Naive thymus-derived CD4-positive, alpha-beta T cell (primary cell): ENCODE measurements at regions not wholly inside any gene's neighbourhood (a gene's known extent, or its start where the extent isn't known, plus 50 kb on each side); places are given as distances from the start of the nearest gene placed in this dataset.

Experiments used
- ATAC-seq: fragments of 150-1000 bp; cut with Tn5 transposase; 2 replicates; pipeline ENCODE4 v1.10.0; 2021; ENCODE audit warnings: mild to moderate bottlenecking, moderate library complexity
- CTCF ChIA-PET: fragments of 350-600 bp; sonication (Branson Sonifier 250); formaldehyde crosslinking; loops from one replicate; lab custom pipeline; 2021; ENCODE audit warnings: antibody characterized with exemption; lab: Charles Lee
- POLR2A ChIA-PET: fragments of 350-600 bp; sonication (Branson Sonifier 250); formaldehyde crosslinking; loops from one replicate; lab custom pipeline; 2021; ENCODE audit warnings: antibody characterized with exemption, inconsistent platforms; lab: Charles Lee
- DNase-seq, 9 donors: peaks; one replicate each; pipeline versions ENCODE4 v3.0.0 to v3.0.0-alpha.2; 2020 to 2022; ENCODE audit warnings: mixed read lengths in 1 of 9
- H3K27ac ChIP-seq: one replicate; pipeline ENCODE4 v1.7.0; 2013; ENCODE audit warnings: mild to moderate bottlenecking, low read depth, low read length, moderate library complexity
- H3K27me3 ChIP-seq, 2 donors: one replicate each; pipeline ENCODE4 v1.7.0; 2013; ENCODE audit warnings: low read length in 2 of 2, mild to moderate bottlenecking in 2 of 2, moderate library complexity in 2 of 2; ENCODE audit not compliant: control insufficient read depth in 2 of 2, insufficient read depth in 2 of 2
- H3K36me3 ChIP-seq, 3 experiments: 1 replicate in 2 of 3; 2 replicates in 1 of 3; pipeline ENCODE4 v1.7.0; 2013; ENCODE audit warnings: low read length in 3 of 3, mild to moderate bottlenecking in 3 of 3, moderate library complexity in 1 of 3; ENCODE audit not compliant: insufficient read depth in 3 of 3, control insufficient read depth in 2 of 3
- H3K4me1 ChIP-seq, 2 donors: one replicate each; pipeline ENCODE4 v1.7.0; 2013; ENCODE audit warnings: low read length in 2 of 2, mild to moderate bottlenecking in 2 of 2, moderate library complexity in 1 of 2; ENCODE audit not compliant: control insufficient read depth in 2 of 2, insufficient read depth in 2 of 2
- H3K4me3 ChIP-seq: 2 replicates; pipeline ENCODE4 v1.7.0; 2013; ENCODE audit warnings: mild to moderate bottlenecking, low read length
- H3K9me3 ChIP-seq, 3 experiments: 1 replicate in 2 of 3; 2 replicates in 1 of 3; pipeline ENCODE4 v1.7.0; 2013; ENCODE audit warnings: low read length in 3 of 3; ENCODE audit not compliant: control insufficient read depth in 2 of 3
- H3K27ac Mint-ChIP-seq, 9 donors: one replicate each; pipeline ENCODE4 v1.8.0; 2020 to 2022; ENCODE audit warnings: mixed read lengths in 9 of 9, mild to moderate bottlenecking in 8 of 9, moderate library complexity in 5 of 9, inconsistent platforms in 2 of 9
- H3K27me3 Mint-ChIP-seq, 5 donors: one replicate each; pipeline ENCODE4 v1.8.0; 2021 to 2022; ENCODE audit warnings: mixed read lengths in 5 of 5, mild to moderate bottlenecking in 1 of 5
- H3K36me3 Mint-ChIP-seq, 5 donors: one replicate each; pipeline ENCODE4 v1.8.0; 2020 to 2022; ENCODE audit warnings: mixed read lengths in 5 of 5, mild to moderate bottlenecking in 3 of 5, inconsistent platforms in 1 of 5
- H3K4me1 Mint-ChIP-seq, 7 donors: one replicate each; pipeline ENCODE4 v1.8.0; 2020 to 2022; ENCODE audit warnings: mixed read lengths in 7 of 7, mild to moderate bottlenecking in 3 of 7, inconsistent platforms in 1 of 7
- H3K4me3 Mint-ChIP-seq, 10 donors: one replicate each; pipeline ENCODE4 v1.8.0; 2020 to 2022; ENCODE audit warnings: mild to moderate bottlenecking in 10 of 10, mixed read lengths in 10 of 10, moderate library complexity in 6 of 10, inconsistent platforms in 2 of 10
- H3K9me3 Mint-ChIP-seq, 11 donors: one replicate each; pipeline ENCODE4 v1.8.0; 2020 to 2022; ENCODE audit warnings: mixed read lengths in 11 of 11, mild to moderate bottlenecking in 4 of 11, inconsistent platforms in 1 of 11, moderate library complexity in 1 of 11
- intact Hi-C, 2 donors: fragments of 100-400 bp; cut with micrococcal nuclease; formaldehyde crosslinking; loops; one replicate each; pipeline ENCODE4 v1.15.1; 2023

- ChIA-PET CTCF (no interaction called here), POLR2A (interaction anchor here (0.6 kb wide), 1 partner anchor 1458 kb away, joined by 3 read pairs; no protein-coding TSS in a partner anchor)
- Mint-ChIP-seq H3K27me3 (no peaks in the 10 kb centered on the region), H3K4me3 (no peak overlapping the region), H3K4me1 (no peaks in the 10 kb centered on the region), H3K36me3 (no peaks in the 10 kb centered on the region), H3K27ac (no peak overlapping the region), H3K9me3 (peaks cover 0 to 27% (median 2%) of the 10 kb centered on the region in 11 donors)
- ATAC-seq (no peak), DNase-seq (no peak)
- H3K36me3 ChIP-seq = no peaks in the 10 kb centered on the region
- intact Hi-C loops = no loop called here
- H3K27me3 ChIP-seq = no peaks in the 10 kb centered on the region
- no peaks in the 10 kb centered on the region for H3K9me3 ChIP-seq
- H3K27ac ChIP-seq = no peak overlapping the region
- H3K4me1 ChIP-seq = no peaks in the 10 kb centered on the region
- H3K4me3 ChIP-seq = no peak overlapping the region
Measured at GRCh38 chr4:45316257-45316656, 589.9 kb upstream of the GNPDA2 start.

GRCh38 chr4:45302828-45303227 is 576.5 kb upstream of the GNPDA2 start:
- no peak overlapping the region for H3K27ac Mint-ChIP-seq
- H3K9me3 ChIP-seq = peaks cover 0 to 3% (median 0%) of the 10 kb centered on the region in 3 experiments
- ATAC-seq = no peak
- no peaks in the 10 kb centered on the region for H3K4me1 ChIP-seq
- H3K36me3 Mint-ChIP-seq = no peaks in the 10 kb centered on the region
- intact Hi-C loops = no loop called here
- ChIA-PET POLR2A (no interaction called here), CTCF (no interaction called here)
- H3K36me3 ChIP-seq = no peaks in the 10 kb centered on the region
- no peaks in the 10 kb centered on the region for H3K4me1 Mint-ChIP-seq
- H3K27ac ChIP-seq = no peak overlapping the region
- no peak overlapping the region for H3K4me3 ChIP-seq
- no peak overlapping the region for H3K4me3 Mint-ChIP-seq
- no peak for DNase-seq
- H3K27me3 Mint-ChIP-seq = no peaks in the 10 kb centered on the region
- H3K27me3 ChIP-seq = no peaks in the 10 kb centered on the region
- H3K9me3 Mint-ChIP-seq = peaks cover 0 to 27% (median 2%) of the 10 kb centered on the region in 11 donors

GRCh38 chr4:45294464-45294863 is 568.1 kb upstream of the GNPDA2 start:
- intact Hi-C loops = no loop called here

GRCh38 chr4:45293335-45293734 is 567.0 kb upstream of the GNPDA2 start:
- H3K9me3 Mint-ChIP-seq = peaks cover 3 to 23% (median 11%) of the 10 kb centered on the region in 11 donors
- H3K9me3 ChIP-seq = peaks cover 0 to 8% (median 0%) of the 10 kb centered on the region in 3 experiments
- intact Hi-C loops = no loop called here
- H3K36me3 Mint-ChIP-seq = peaks cover 0 to 3% (median 0%) of the 10 kb centered on the region in 5 donors
- H3K4me3 ChIP-seq = no peak overlapping the region
- ATAC-seq (no peak), DNase-seq (no peak)
- no peaks in the 10 kb centered on the region for H3K36me3 ChIP-seq
- H3K4me1 Mint-ChIP-seq = no peaks in the 10 kb centered on the region
- no peak overlapping the region for H3K27ac ChIP-seq
- H3K27me3 ChIP-seq = no peaks in the 10 kb centered on the region
- ChIA-PET POLR2A (no interaction called here), CTCF (no interaction called here)
- no peak overlapping the region for H3K4me3 Mint-ChIP-seq
- H3K27me3 Mint-ChIP-seq = no peaks in the 10 kb centered on the region
- H3K4me1 ChIP-seq = no peaks in the 10 kb centered on the region
- no peak overlapping the region for H3K27ac Mint-ChIP-seq

More at GRCh38 chr4:45294464-45294863, 568.1 kb upstream of the GNPDA2 start:
- ATAC-seq (no peak), DNase-seq (no peak)
- Mint-ChIP-seq H3K4me1 (no peaks in the 10 kb centered on the region), H3K9me3 (peaks cover 3 to 29% (median 11%) of the 10 kb centered on the region in 11 donors), H3K36me3 (peaks cover 0 to 3% (median 0%) of the 10 kb centered on the region in 5 donors), H3K4me3 (no peak overlapping the region), H3K27ac (no peak overlapping the region), H3K27me3 (no peaks in the 10 kb centered on the region)
- no peaks in the 10 kb centered on the region for H3K27me3 ChIP-seq
- CTCF ChIA-PET = no interaction called here
- peaks cover 0 to 8% (median 0%) of the 10 kb centered on the region in 3 experiments for H3K9me3 ChIP-seq
- H3K27ac ChIP-seq = no peak overlapping the region
- no peak overlapping the region for H3K4me3 ChIP-seq
- no peaks in the 10 kb centered on the region for H3K36me3 ChIP-seq
- H3K4me1 ChIP-seq = no peaks in the 10 kb centered on the region
- POLR2A ChIA-PET = no interaction called here

GRCh38 chr4:45292844-45293243 is 566.5 kb upstream of the GNPDA2 start:
- H3K4me3 Mint-ChIP-seq = no peak overlapping the region
- POLR2A ChIA-PET = no interaction called here
- H3K4me3 ChIP-seq = no peak overlapping the region
- no peak for DNase-seq
- H3K27ac Mint-ChIP-seq = no peak overlapping the region
- peaks cover 0 to 8% (median 0%) of the 10 kb centered on the region in 3 experiments for H3K9me3 ChIP-seq
- H3K27me3 Mint-ChIP-seq = no peaks in the 10 kb centered on the region
- peaks cover 0 to 3% (median 0%) of the 10 kb centered on the region in 5 donors for H3K36me3 Mint-ChIP-seq
- no peak overlapping the region for H3K27ac ChIP-seq
- CTCF ChIA-PET = no interaction called here
- no peaks in the 10 kb centered on the region for H3K4me1 ChIP-seq
- no peaks in the 10 kb centered on the region for H3K36me3 ChIP-seq
- no peaks in the 10 kb centered on the region for H3K27me3 ChIP-seq
- ATAC-seq = no peak
- peaks cover 3 to 20% (median 11%) of the 10 kb centered on the region in 11 donors for H3K9me3 Mint-ChIP-seq
- intact Hi-C loops = no loop called here
- H3K4me1 Mint-ChIP-seq = no peaks in the 10 kb centered on the region

- Histone ChIP-seq H3K9me3 (peaks cover 0 to 4% (median 0%) of the 10 kb centered on the region in 3 experiments), H3K4me3 (no peak overlapping the region), H3K27me3 (no peaks in the 10 kb centered on the region), H3K27ac (no peak overlapping the region), H3K36me3 (no peaks in the 10 kb centered on the region), H3K4me1 (no peaks in the 10 kb centered on the region)
- Mint-ChIP-seq H3K27ac (no peak overlapping the region), H3K4me3 (no peak overlapping the region), H3K27me3 (no peaks in the 10 kb centered on the region), H3K9me3 (peaks cover 0 to 17% (median 4%) of the 10 kb centered on the region in 11 donors), H3K36me3 (no peaks in the 10 kb centered on the region), H3K4me1 (no peaks in the 10 kb centered on the region)
- CTCF ChIA-PET = interaction anchor here (0.6 kb wide), 1 partner anchor 1691 kb away, joined by 3 read pairs; no protein-coding TSS in a partner anchor
- POLR2A ChIA-PET = no interaction called here
- ATAC-seq = no peak
- DNase-seq = no peak
- intact Hi-C loops = no loop called here
Measured at GRCh38 chr4:45284400-45285085, 558.2 kb upstream of the GNPDA2 start.

- Mint-ChIP-seq H3K4me1 (no peaks in the 10 kb centered on the region), H3K36me3 (no peaks in the 10 kb centered on the region), H3K27me3 (no peaks in the 10 kb centered on the region), H3K9me3 (peaks cover 0 to 17% (median 4%) of the 10 kb centered on the region in 11 donors), H3K4me3 (no peak overlapping the region), H3K27ac (no peak overlapping the region)
- ChIA-PET CTCF (no interaction called here), POLR2A (no interaction called here)
- no peak overlapping the region for H3K27ac ChIP-seq
- H3K36me3 ChIP-seq = no peaks in the 10 kb centered on the region
- no peak overlapping the region for H3K4me3 ChIP-seq
- DNase-seq (no peak), ATAC-seq (no peak)
- peaks cover 0 to 4% (median 0%) of the 10 kb centered on the region in 3 experiments for H3K9me3 ChIP-seq
- H3K4me1 ChIP-seq = no peaks in the 10 kb centered on the region
- intact Hi-C loops = no loop called here
- H3K27me3 ChIP-seq = no peaks in the 10 kb centered on the region
Measured at GRCh38 chr4:45283352-45283751, 557.0 kb upstream of the GNPDA2 start.
